Breast epithelium (tissue), 3 donors: ENCODE measurements at regions not wholly inside any gene's neighbourhood (a gene's known extent, or its start where the extent isn't known, plus 50 kb on each side); places are given as distances from the start of the nearest gene placed in this dataset.

Source experiments
- POLR2A ChIP-seq: fragments of 450-650 bp; IDR thresholded peaks from one replicate; pipeline ENCODE4 v1.6.1; 2016; ENCODE audit warnings: antibody characterized with exemption, mild to moderate bottlenecking, moderate library complexity
- TF ChIP-seq, protein P1 (sequence below), 3 donors: fragments of 450-650 bp; IDR thresholded peaks; one replicate each; pipeline ENCODE4 v1.5.1; 2016 to 2017; ENCODE audit warnings: antibody characterized with exemption in 3 of 3, mild to moderate bottlenecking in 3 of 3, moderate library complexity in 3 of 3

GRCh38 chr18:51711298-51711889 lies 513.9 kb upstream of the MEX3C start:
- TF ChIP-seq, protein P1, sequence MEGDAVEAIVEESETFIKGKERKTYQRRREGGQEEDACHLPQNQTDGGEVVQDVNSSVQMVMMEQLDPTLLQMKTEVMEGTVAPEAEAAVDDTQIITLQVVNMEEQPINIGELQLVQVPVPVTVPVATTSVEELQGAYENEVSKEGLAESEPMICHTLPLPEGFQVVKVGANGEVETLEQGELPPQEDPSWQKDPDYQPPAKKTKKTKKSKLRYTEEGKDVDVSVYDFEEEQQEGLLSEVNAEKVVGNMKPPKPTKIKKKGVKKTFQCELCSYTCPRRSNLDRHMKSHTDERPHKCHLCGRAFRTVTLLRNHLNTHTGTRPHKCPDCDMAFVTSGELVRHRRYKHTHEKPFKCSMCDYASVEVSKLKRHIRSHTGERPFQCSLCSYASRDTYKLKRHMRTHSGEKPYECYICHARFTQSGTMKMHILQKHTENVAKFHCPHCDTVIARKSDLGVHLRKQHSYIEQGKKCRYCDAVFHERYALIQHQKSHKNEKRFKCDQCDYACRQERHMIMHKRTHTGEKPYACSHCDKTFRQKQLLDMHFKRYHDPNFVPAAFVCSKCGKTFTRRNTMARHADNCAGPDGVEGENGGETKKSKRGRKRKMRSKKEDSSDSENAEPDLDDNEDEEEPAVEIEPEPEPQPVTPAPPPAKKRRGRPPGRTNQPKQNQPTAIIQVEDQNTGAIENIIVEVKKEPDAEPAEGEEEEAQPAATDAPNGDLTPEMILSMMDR (IDR thresholded peaks at IDR 0.05): no peak
- TF ChIP-seq POLR2A: no peak
